ENCODE measurements at regions not wholly inside any gene's neighbourhood (a gene's known extent, or its start where the extent isn't known, plus 50 kb on each side); places are given as distances from the start of the nearest gene placed in this dataset.
"Not testable (repeated sequence)": the region's sequence is repeated elsewhere in the genome, so short reads cannot be mapped to it uniquely, and the experiment has no call there.

DNA sequence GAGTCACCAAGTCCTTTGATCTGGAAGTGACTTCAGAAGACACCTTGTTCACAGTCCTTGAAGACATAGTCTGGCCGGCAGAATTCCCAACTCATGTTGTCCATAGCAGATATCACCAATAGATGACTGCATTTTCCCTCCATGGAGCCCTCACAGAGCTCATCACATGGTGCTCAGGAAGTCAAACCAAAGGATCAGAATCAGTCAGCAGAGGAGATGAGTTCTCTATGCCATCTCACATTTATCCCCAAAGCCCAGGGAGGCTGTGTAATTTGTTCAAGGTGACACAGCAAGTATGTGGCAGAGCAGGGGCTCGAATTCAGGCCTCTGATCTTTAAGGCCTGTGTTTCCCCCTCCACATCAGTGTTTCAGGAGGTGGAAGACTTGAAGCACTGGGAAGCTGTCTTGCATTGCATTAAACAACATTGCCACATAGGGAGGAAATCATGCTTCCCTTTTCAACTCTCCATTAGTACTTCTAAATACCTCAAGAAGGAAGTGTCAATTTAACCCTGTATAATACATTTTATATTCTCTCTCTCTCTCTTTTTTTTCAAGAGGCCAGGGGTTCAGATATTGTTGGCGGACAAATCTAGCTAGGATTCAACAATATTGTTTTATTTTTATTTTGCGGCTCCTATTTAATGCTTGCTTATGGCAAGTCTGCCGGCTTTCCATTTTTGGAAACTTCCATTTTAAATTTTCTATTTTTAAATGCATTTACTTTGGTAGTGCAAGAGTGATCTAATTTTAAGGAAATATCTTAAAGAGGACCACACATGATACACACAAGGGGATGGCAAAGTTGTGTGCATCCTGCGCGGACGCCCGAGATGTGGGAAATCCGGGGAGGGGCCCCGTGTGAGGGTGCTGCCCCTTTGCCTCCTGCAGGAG is 61.9 kb downstream of the NPIPB5 start:
- DNase-seq, result peak; percentile 70

- not testable (repeated sequence) for DNase-seq
Measured at GRCh38 chr16:22573225-22573530, 62.5 kb downstream of the NPIPB5 start.

GRCh38 chr16:22576506-22576905 is 65.8 kb downstream of the NPIPB5 start:
- not testable (repeated sequence) for DNase-seq

DNA sequence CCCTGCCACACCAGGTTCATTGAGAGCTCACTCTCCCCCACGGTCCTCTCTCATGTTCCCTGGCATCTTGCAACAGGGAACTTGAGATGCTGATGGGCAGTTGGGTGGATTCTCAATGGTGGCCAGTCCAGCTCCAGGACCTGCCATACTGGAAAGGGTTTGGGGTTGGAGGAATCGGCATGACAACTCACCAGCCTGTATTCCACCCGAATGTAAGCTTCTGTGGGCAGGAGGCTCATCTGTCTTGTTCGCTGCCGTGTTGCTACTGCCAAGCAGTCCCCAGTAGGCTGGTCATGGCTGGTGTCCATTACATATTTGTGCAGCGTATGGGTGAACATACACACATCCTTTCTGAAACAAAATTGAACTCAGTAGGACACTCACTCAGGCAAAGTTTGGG is 72.5 kb downstream of the NPIPB5 start:
- not testable (repeated sequence) for DNase-seq

GRCh38 chr16:22584459-22584858 is 73.8 kb downstream of the NPIPB5 start:
- DNase-seq, result not testable (repeated sequence)

GRCh38 chr16:22584941-22585340 is 74.2 kb downstream of the NPIPB5 start:
- DNase-seq, result not testable (repeated sequence)

DNA sequence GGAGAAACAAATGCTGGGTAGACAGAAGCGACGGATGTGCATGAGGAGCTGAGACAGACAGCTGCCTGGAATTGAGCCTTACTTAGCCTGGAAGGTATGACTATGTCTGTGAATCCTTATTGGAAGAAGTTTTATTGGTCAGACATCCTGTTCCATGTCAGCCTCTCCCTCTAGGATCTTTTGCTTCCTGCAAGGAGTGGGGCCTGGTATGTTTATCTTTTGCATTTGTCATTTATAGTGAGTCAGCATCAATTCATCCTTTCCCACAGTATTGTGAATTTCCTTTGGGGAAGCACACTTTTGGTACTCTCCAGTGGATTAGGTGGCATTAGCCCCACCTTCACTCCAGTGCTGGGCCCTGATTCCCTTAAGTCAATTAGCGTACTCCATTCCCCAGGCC is 74.7 kb downstream of the NPIPB5 start:
- DNase-seq, result not testable (repeated sequence)

DNA sequence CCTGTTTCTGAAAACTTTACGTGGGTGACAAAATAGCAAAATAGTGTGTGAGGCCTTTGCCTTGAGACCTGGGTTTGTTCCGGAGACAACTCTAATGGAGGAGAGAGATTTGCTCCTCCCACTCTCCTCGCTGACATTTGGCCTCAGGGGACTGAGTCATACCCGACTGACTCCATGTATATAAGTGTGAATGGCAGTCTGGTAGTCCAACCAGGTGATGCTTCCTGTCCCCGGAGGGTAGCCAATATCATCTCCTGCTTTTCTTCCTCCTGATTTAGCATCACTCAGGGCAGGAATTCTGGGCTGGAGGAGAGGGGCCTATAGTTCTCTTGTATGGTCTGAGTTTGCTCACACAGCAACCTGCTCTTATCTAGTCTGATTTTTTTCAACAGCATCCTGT is 76.0 kb downstream of the NPIPB5 start:
- DNase-seq, result not testable (repeated sequence)

DNA sequence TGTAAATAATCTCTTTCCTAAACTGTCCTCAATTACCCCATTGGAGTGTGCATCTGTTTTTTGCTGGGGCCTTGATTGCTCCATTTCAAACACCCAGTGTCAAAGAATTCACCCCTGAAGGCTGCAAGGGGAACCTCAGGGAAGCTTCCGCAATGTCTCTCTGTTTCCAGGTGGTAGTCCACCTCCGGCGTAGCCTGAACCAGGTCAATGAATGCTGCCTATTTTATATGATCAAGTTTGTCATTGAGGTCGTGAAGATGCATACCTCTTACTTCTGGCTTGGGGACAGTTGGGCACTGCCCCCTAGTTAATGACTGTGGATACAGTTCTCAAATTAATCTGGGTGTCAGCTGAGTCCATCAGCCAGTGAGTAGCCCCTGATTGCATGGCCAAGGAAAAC is 79.1 kb downstream of the NPIPB5 start:
- DNase-seq, result not testable (repeated sequence)

- DNase-seq, result not testable (repeated sequence)
Measured at GRCh38 chr16:22596445-22597045, 85.9 kb downstream of the NPIPB5 start.

DNA sequence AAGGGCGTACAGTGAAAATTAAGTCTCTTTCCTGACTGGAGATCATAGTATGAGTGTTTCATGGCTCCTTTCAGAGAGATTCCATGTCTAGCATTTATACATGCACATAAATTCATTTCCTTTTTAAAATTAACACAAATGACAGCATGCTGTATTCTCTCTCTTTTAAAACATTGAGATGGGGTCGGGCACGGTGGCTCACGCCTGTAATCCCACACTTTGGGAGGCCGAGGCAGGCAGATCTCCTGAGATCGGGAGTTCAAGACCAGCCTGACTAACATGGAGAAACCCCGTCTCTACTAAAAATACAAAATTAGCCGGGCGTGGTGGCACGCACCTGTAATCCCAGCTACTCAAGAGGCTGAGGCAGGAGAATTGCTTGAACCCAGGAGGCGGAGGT is 93.1 kb downstream of the NPIPB5 start:
- DNase-seq, result not testable (repeated sequence)

DNA sequence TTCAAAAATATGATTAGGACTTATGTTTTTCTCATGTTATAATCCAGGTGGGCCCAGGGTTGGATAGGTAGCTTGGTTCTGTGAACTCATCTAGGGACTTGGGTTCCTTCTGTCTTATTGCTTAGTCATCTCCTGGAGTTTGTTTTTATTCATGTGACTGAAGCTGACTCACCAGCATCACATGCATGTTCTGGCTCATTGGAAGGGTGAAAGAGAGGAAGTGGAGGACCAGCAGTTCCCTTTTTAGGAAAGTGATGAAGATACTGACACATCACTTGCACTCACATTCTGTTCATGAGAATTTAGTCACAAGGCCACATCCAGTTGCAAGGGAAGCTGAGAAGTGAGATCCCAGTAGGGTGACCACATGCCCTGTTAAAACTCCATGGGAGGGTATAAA is 95.9 kb downstream of the NPIPB5 start:
- DNase-seq, result not testable (repeated sequence)

- DNase-seq, result not testable (repeated sequence)
Measured at GRCh38 chr16:22609798-22610197, 99.1 kb downstream of the NPIPB5 start.

DNA sequence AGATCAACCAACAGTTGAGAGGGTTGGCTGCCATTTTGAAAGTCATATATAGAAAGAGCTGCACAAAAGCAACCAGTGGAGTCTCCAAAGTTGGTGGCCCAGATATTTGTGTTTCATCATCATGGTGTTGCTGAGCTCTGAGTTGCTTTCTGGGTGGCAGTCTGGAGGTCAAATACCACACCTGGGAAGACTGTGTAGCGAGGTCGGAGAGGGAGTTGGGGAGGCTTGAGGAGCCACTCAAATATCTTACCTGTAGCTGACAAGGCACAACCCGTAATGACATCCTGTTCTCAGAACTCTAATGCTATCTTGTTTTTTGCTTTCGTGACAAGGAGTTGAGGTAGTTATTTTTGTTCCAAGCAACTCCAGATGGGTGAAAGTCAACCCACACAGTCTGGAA is 100.4 kb downstream of the NPIPB5 start:
- not testable (repeated sequence) for DNase-seq

- DNase-seq, result peak; percentile 63
Measured at GRCh38 chr16:22614271-22614947, 103.7 kb downstream of the NPIPB5 start.

DNA sequence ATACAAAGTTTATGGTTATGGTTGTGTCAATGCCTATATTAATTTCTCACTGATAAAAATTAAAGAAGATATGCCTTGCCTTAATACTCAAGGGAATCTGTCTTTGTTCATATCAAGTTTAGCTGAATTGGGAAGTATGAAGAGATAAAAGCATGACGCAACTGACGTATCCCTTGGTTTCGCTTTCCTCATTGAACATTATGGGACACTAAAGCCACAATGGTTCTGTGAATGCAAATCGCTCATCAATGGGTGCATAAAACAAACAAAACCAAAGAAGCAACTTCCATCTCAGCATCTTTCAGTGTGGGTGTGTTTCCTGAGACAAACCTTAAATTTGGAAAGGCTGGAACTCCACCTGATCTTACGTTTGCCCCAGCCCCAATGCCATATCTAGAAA is 108.2 kb downstream of the NPIPB5 start:
- DNase-seq, result peak; percentile 70

- DNase-seq, result no peak
Measured at GRCh38 chr16:22621586-22622155, 111.0 kb downstream of the NPIPB5 start.

DNA sequence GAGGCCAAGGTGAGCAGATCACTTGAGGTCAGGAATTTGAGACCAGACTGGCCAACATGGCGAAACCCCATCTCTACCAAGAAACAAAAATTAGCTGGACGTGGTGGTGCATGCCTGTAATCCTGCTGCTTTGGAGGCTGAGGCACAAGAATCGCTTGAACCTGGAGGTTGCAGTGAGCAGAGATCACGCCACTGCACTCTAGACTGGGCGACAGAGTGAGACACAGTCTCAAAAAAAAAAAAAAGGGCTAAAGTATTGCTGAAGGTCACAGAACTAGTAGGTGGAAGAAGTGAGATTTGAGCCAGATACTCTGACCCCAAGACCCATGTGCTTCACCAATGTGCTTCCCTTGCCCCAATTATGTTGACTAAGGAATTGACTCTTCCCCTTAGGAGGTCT is 112.0 kb downstream of the NPIPB5 start:
- no peak for DNase-seq

GRCh38 chr16:22623351-22623781 is 112.7 kb downstream of the NPIPB5 start:
- peak; percentile 32 for DNase-seq

- DNase-seq, result no peak
Measured at GRCh38 chr16:22624038-22624799, 113.5 kb downstream of the NPIPB5 start.

- no peak for DNase-seq
Measured at GRCh38 chr16:22624800-22625533, 114.3 kb downstream of the NPIPB5 start.

DNA sequence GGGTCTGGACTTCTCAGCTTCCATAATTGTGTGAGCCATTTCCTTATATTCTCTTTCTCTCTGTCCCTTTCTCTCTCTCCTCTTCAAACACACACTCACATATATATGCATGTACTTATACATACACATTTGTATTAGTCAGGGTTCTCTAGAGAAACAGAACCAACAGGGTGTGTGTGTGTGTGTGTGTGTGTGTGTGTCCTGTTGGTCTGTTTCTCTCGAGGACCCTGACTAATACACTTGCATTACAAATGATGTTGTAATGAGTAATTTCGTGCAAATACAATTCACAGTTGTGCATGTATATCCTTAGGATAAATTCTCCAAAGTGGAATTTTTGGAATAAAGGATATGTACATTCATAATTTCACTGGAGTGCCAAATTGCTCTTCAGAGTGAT is 115.3 kb downstream of the NPIPB5 start:
- no peak for DNase-seq
